ENCODE measurements at regions not wholly inside any gene's neighbourhood (a gene's known extent, or its start where the extent isn't known, plus 50 kb on each side); places are given as distances from the start of the nearest gene placed in this dataset.

DNA sequence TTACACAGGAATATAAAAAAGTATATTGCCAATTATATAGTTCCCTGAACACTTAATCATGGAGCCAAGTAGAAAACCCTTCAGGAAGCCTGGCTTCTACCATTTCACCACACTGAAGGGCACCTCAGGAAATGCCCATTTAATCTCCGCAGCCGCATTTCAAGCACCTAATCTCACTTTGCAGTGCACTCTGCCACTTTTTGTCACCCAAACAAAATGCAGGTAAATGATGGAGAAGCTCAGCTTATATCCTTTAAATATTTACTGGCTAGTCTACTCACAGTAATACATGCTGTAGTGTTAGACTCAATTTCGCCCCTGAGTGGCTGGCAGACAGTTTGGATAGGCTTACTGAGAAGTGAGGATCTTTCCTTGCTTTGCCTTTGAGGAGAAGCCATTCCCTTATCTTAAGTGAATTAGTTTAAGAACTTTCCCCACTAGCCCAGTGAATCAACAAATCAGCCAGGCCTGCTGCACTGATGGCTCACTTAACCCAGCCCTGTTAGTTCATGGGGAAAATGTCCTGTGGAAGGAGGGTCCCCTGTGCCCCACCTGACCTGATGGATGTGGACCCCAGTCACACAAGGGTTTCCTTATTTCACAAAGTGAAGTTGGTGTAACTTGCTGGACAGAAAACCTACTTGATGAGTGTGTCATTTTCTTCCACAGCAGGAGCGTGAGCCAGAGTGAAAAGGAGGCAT is 209.7 kb downstream of the CAAP1 start:
- TF ChIP-seq, protein P1, sequence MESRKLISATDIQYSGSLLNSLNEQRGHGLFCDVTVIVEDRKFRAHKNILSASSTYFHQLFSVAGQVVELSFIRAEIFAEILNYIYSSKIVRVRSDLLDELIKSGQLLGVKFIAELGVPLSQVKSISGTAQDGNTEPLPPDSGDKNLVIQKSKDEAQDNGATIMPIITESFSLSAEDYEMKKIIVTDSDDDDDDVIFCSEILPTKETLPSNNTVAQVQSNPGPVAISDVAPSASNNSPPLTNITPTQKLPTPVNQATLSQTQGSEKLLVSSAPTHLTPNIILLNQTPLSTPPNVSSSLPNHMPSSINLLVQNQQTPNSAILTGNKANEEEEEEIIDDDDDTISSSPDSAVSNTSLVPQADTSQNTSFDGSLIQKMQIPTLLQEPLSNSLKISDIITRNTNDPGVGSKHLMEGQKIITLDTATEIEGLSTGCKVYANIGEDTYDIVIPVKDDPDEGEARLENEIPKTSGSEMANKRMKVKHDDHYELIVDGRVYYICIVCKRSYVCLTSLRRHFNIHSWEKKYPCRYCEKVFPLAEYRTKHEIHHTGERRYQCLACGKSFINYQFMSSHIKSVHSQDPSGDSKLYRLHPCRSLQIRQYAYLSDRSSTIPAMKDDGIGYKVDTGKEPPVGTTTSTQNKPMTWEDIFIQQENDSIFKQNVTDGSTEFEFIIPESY (IDR thresholded peaks at IDR 0.05; ENCODE audit: borderline replicate concordance, low read depth) = no peak
- TF ChIP-seq RFX5 (IDR thresholded peaks at IDR 0.05; ENCODE audit: low read length) (no peak), FOXM1 (IDR thresholded peaks at IDR 0.05; ENCODE audit: low read depth) (no peak), SMC3 (IDR thresholded peaks at IDR 0.05; ENCODE audit: low read depth, low read length) (no peak), TCF12 (IDR thresholded peaks at IDR 0.05) (no peak), EP300 (IDR thresholded peaks at IDR 0.05; ENCODE audit: borderline replicate concordance in 1 of 2, low read depth in 1 of 2, low read length in 1 of 2) (no peak), EZH2phosphoT487 (IDR thresholded peaks at IDR 0.05; ENCODE audit: borderline replicate concordance, low read depth) (no peak), GABPA (IDR thresholded peaks at IDR 0.05; ENCODE audit: low read depth) (no peak)
- TF ChIP-seq, protein P2, sequence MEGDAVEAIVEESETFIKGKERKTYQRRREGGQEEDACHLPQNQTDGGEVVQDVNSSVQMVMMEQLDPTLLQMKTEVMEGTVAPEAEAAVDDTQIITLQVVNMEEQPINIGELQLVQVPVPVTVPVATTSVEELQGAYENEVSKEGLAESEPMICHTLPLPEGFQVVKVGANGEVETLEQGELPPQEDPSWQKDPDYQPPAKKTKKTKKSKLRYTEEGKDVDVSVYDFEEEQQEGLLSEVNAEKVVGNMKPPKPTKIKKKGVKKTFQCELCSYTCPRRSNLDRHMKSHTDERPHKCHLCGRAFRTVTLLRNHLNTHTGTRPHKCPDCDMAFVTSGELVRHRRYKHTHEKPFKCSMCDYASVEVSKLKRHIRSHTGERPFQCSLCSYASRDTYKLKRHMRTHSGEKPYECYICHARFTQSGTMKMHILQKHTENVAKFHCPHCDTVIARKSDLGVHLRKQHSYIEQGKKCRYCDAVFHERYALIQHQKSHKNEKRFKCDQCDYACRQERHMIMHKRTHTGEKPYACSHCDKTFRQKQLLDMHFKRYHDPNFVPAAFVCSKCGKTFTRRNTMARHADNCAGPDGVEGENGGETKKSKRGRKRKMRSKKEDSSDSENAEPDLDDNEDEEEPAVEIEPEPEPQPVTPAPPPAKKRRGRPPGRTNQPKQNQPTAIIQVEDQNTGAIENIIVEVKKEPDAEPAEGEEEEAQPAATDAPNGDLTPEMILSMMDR (IDR thresholded peaks at IDR 0.05) = no peak
- H3K4me2 ChIP-seq = no peak overlapping the region
- no peaks in the 10 kb centered on the region for H3K9me2 ChIP-seq
- no peak for DNase-seq
- H3K4me3 ChIP-seq (ENCODE audit: low read depth in 2 of 2, low read length in 1 of 2) = no peak overlapping the region
- H3K4me1 ChIP-seq (ENCODE audit: control insufficient read depth in 1 of 2, insufficient read depth in 2 of 2, low read depth in 1 of 2, low read length in 1 of 2) = peaks cover 0 to 11% of the 10 kb centered on the region in 2 experiments; a peak in 2 of 4 replicates
- no peaks in the 10 kb centered on the region for H3K79me2 ChIP-seq (ENCODE audit: insufficient read depth)
- H3K27ac ChIP-seq (ENCODE audit: low read depth in 2 of 2, low read length in 1 of 2) = peak overlapping the region in 1 of 2 experiments; percentile 53; a peak in 2 of 4 replicates
- CTCF ChIA-PET = interaction anchor here (1.0 kb wide), 1 partner anchor 12 kb away, joined by 3 read pairs; no protein-coding TSS in a partner anchor
- H3K36me3 ChIP-seq (replicated peaks in 1 of 2; ENCODE audit: control insufficient read depth in 1 of 2, insufficient read depth in 2 of 2, low read length in 1 of 2) = no peaks in the 10 kb centered on the region
- WGBS (ENCODE audit: low lambda C conversion rate) = 72% methylated on average over 4 of the region's 4 CpGs
- peaks cover under 1% of the 10 kb centered on the region for H3F3A ChIP-seq (replicated peaks; ENCODE audit: insufficient read depth)
- H3K9ac ChIP-seq = no peak overlapping the region
- H3K27me3 ChIP-seq (ENCODE audit: insufficient read depth) = no peaks in the 10 kb centered on the region
- no peaks in the 10 kb centered on the region for H3K9me3 ChIP-seq
- POLR2A ChIA-PET = no interaction called here
- no peak overlapping the region for H2AFZ ChIP-seq (ENCODE audit: low read depth)
- no peaks in the 10 kb centered on the region for H4K20me1 ChIP-seq (ENCODE audit: insufficient read depth)

DNA sequence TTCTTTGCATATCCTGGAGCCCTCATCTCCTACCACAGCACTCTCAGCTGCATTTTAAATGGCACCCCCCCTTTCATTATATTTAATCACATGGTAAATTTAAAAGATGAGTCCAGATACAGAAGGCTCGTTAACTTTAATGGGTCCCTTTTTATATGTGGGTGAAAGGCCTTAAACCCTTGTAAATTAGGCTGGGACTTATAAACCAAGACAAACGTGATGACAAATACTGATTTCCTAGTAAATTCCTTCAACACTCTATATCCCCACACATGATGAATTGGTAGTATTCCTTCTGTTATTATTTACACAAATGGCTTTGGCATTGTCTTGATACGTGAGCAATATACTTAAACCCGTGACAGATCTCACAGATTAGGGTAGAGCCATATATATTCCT is 210.6 kb downstream of the CAAP1 start:
- Histone ChIP-seq H3K27ac (ENCODE audit: low read depth in 2 of 2, low read length in 1 of 2) (no peak overlapping the region), H3K4me3 (ENCODE audit: low read depth in 2 of 2, low read length in 1 of 2) (no peak overlapping the region), H3K9ac (no peak overlapping the region), H3K9me3 (no peaks in the 10 kb centered on the region), H3K4me1 (ENCODE audit: control insufficient read depth in 1 of 2, insufficient read depth in 2 of 2, low read depth in 1 of 2, low read length in 1 of 2) (peaks cover 0 to 11% of the 10 kb centered on the region in 2 experiments; a peak in 2 of 4 replicates), H3K27me3 (ENCODE audit: insufficient read depth) (no peaks in the 10 kb centered on the region), H2AFZ (ENCODE audit: low read depth) (no peak overlapping the region), H3K79me2 (ENCODE audit: insufficient read depth) (no peaks in the 10 kb centered on the region), H4K20me1 (ENCODE audit: insufficient read depth) (no peaks in the 10 kb centered on the region), H3K4me2 (no peak overlapping the region), H3K9me2 (no peaks in the 10 kb centered on the region), H3K36me3 (replicated peaks in 1 of 2; ENCODE audit: control insufficient read depth in 1 of 2, insufficient read depth in 2 of 2, low read length in 1 of 2) (no peaks in the 10 kb centered on the region), H3F3A (replicated peaks; ENCODE audit: insufficient read depth) (peaks cover 5% of the 10 kb centered on the region)
- ChIA-PET CTCF (no interaction called here), POLR2A (no interaction called here)
- 56% methylated on average over 4 of the region's 4 CpGs for WGBS (ENCODE audit: low lambda C conversion rate)
- DNase-seq = no peak
- TF ChIP-seq, protein P3, sequence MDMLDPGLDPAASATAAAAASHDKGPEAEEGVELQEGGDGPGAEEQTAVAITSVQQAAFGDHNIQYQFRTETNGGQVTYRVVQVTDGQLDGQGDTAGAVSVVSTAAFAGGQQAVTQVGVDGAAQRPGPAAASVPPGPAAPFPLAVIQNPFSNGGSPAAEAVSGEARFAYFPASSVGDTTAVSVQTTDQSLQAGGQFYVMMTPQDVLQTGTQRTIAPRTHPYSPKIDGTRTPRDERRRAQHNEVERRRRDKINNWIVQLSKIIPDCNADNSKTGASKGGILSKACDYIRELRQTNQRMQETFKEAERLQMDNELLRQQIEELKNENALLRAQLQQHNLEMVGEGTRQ (IDR thresholded peaks at IDR 0.05; ENCODE audit: borderline replicate concordance, low read depth, low read length) = no peak
- TF ChIP-seq, protein P4, sequence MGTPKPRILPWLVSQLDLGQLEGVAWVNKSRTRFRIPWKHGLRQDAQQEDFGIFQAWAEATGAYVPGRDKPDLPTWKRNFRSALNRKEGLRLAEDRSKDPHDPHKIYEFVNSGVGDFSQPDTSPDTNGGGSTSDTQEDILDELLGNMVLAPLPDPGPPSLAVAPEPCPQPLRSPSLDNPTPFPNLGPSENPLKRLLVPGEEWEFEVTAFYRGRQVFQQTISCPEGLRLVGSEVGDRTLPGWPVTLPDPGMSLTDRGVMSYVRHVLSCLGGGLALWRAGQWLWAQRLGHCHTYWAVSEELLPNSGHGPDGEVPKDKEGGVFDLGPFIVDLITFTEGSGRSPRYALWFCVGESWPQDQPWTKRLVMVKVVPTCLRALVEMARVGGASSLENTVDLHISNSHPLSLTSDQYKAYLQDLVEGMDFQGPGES (IDR thresholded peaks at IDR 0.05; ENCODE audit: low read depth, low read length) = no peak
- TF ChIP-seq CHD2 (IDR thresholded peaks at IDR 0.05; ENCODE audit: low read length, partially characterized antibody) (no peak), ELF1 (IDR thresholded peaks at IDR 0.05) (no peak), TAF1 (IDR thresholded peaks at IDR 0.05; ENCODE audit: borderline replicate concordance, low read depth, low read length) (no peak), GABPA (IDR thresholded peaks at IDR 0.05; ENCODE audit: low read depth) (no peak)
- TF ChIP-seq, protein P5, sequence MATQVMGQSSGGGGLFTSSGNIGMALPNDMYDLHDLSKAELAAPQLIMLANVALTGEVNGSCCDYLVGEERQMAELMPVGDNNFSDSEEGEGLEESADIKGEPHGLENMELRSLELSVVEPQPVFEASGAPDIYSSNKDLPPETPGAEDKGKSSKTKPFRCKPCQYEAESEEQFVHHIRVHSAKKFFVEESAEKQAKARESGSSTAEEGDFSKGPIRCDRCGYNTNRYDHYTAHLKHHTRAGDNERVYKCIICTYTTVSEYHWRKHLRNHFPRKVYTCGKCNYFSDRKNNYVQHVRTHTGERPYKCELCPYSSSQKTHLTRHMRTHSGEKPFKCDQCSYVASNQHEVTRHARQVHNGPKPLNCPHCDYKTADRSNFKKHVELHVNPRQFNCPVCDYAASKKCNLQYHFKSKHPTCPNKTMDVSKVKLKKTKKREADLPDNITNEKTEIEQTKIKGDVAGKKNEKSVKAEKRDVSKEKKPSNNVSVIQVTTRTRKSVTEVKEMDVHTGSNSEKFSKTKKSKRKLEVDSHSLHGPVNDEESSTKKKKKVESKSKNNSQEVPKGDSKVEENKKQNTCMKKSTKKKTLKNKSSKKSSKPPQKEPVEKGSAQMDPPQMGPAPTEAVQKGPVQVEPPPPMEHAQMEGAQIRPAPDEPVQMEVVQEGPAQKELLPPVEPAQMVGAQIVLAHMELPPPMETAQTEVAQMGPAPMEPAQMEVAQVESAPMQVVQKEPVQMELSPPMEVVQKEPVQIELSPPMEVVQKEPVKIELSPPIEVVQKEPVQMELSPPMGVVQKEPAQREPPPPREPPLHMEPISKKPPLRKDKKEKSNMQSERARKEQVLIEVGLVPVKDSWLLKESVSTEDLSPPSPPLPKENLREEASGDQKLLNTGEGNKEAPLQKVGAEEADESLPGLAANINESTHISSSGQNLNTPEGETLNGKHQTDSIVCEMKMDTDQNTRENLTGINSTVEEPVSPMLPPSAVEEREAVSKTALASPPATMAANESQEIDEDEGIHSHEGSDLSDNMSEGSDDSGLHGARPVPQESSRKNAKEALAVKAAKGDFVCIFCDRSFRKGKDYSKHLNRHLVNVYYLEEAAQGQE (IDR thresholded peaks at IDR 0.05; ENCODE audit: low read depth, low read length) = no peak
- TF ChIP-seq, protein P6, sequence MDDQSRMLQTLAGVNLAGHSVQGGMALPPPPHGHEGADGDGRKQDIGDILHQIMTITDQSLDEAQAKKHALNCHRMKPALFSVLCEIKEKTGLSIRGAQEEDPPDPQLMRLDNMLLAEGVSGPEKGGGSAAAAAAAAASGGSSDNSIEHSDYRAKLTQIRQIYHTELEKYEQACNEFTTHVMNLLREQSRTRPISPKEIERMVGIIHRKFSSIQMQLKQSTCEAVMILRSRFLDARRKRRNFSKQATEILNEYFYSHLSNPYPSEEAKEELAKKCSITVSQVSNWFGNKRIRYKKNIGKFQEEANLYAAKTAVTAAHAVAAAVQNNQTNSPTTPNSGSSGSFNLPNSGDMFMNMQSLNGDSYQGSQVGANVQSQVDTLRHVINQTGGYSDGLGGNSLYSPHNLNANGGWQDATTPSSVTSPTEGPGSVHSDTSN (IDR thresholded peaks at IDR 0.05) = no peak

Measured in SK-N-SH (cell line).